IMR-90 (cell line): ENCODE measurements at regions not wholly inside any gene's neighbourhood (a gene's known extent, or its start where the extent isn't known, plus 50 kb on each side); places are given as distances from the start of the nearest gene placed in this dataset.

Experiments used
- ATAC-seq: fragments of 200-7000 bp; cut with Tn5 transposase; 2 replicates; pipeline ENCODE4 v1.9.1; 2020; ENCODE audit warnings: low read depth, mild to moderate bottlenecking, moderate library complexity
- BruUV-seq: library from RNA; stranded (reverse); fragments of 400-500 nt; replicated peaks from 2 replicates; lab custom pipeline; 2021; lab: Mats Ljungman, UMichigan
- CTCF ChIA-PET: fragments of 300-600 bp; formaldehyde crosslinking; extraction: SDS; loops from one replicate; lab custom pipeline; 2021; ENCODE audit warnings: antibody characterized with exemption; lab: Yijun Ruan, JAX
- POLR2A ChIA-PET: fragments of 300-600 bp; sonication (Branson Sonifier 250); formaldehyde crosslinking; loops from one replicate; lab custom pipeline; 2022; ENCODE audit warnings: antibody characterized with exemption; ENCODE audit not compliant: unreplicated experiment; lab: Charles Lee
- DNase-seq: peaks from one replicate; pipeline ENCODE4 v3.0.0; 2013
- H2AFZ ChIP-seq: replicated peaks from 2 replicates; pipeline ENCODE3; 2013; ENCODE audit warnings: low read length, mild to moderate bottlenecking; ENCODE audit not compliant: poor library complexity
- H2AK5ac ChIP-seq: 2 replicates; pipeline ENCODE4 v1.6.1; 2013; ENCODE audit warnings: low read depth, low read length, inconsistent platforms
- H2AK9ac ChIP-seq: replicated peaks from 2 replicates; pipeline ENCODE3; 2013; ENCODE audit warnings: mild to moderate bottlenecking, low read depth, low read length, moderate library complexity; ENCODE audit not compliant: poor library complexity
- H2BK120ac ChIP-seq: 2 replicates; pipeline ENCODE4 v1.6.1; 2013; ENCODE audit warnings: low read depth, low read length, inconsistent platforms
- H2BK15ac ChIP-seq: 3 replicates; pipeline ENCODE4 v1.6.1; 2013; ENCODE audit warnings: low read depth, low read length, inconsistent platforms
- H2BK20ac ChIP-seq: 2 replicates; pipeline ENCODE4 v1.6.1; 2013; ENCODE audit warnings: low read depth, mild to moderate bottlenecking, inconsistent platforms, low read length, moderate library complexity
- H2BK5ac ChIP-seq: 2 replicates; pipeline ENCODE4 v1.6.1; 2013; ENCODE audit warnings: mild to moderate bottlenecking, low read depth, low read length, inconsistent platforms; ENCODE audit not compliant: poor library complexity, severe bottlenecking
- H3K14ac ChIP-seq: replicated peaks from 2 replicates; pipeline ENCODE4 v1.6.1; 2013; ENCODE audit warnings: low read depth, low read length, inconsistent platforms
- H3K18ac ChIP-seq: 2 replicates; pipeline ENCODE4 v1.6.1; 2013; ENCODE audit warnings: low read depth, low read length, control low read depth
- H3K23ac ChIP-seq: 2 replicates; pipeline ENCODE4 v1.6.1; 2013; ENCODE audit warnings: low read depth, low read length, inconsistent platforms
- H3K27ac ChIP-seq: 2 replicates; pipeline ENCODE4 v1.5.1; 2013; ENCODE audit warnings: mild to moderate bottlenecking, control low read depth, low read length; ENCODE audit not compliant: insufficient read depth
- H3K27me3 ChIP-seq: 2 replicates; pipeline ENCODE4 v1.6.1; 2013; ENCODE audit warnings: low read length; ENCODE audit not compliant: control insufficient read depth, insufficient read depth
- H3K36me3 ChIP-seq: 2 replicates; pipeline ENCODE4 v1.6.1; 2013; ENCODE audit warnings: low read length, mixed read lengths; ENCODE audit not compliant: control insufficient read depth, insufficient read depth
- H3K4ac ChIP-seq: 2 replicates; pipeline ENCODE4 v1.6.1; 2013; ENCODE audit warnings: low read depth, low read length, inconsistent platforms
- H3K4me1 ChIP-seq: 2 replicates; pipeline ENCODE4 v1.6.1; 2013; ENCODE audit warnings: low read length, mixed read lengths; ENCODE audit not compliant: control insufficient read depth, insufficient read depth
- H3K4me2 ChIP-seq: 2 replicates; pipeline ENCODE4 v1.6.1; 2013; ENCODE audit warnings: low read depth, mild to moderate bottlenecking, control low read depth, low read length, moderate library complexity
- H3K4me3 ChIP-seq: 2 replicates; pipeline ENCODE4 v1.5.1; 2013; ENCODE audit warnings: low read depth, mild to moderate bottlenecking, control low read depth, low read length, moderate library complexity; ENCODE audit not compliant: insufficient read depth
- H3K56ac ChIP-seq: 2 replicates; pipeline ENCODE4 v1.6.1; 2013; ENCODE audit warnings: low read length, inconsistent platforms; ENCODE audit not compliant: insufficient read depth; ENCODE audit errors: extremely low read depth
- H3K79me1 ChIP-seq, 2 experiments: 2 replicates each; pipeline ENCODE4 v1.6.1; 2013; ENCODE audit warnings: low read length in 2 of 2, inconsistent platforms in 1 of 2, low read depth in 1 of 2
- H3K9ac ChIP-seq: 2 replicates; pipeline ENCODE4 v1.6.1; 2013; ENCODE audit warnings: low read depth, low read length, control low read depth
- H3K9me1 ChIP-seq: 2 replicates; pipeline ENCODE4 v1.6.1; 2013; ENCODE audit warnings: low read length, inconsistent platforms; ENCODE audit not compliant: insufficient read depth
- H3K9me3 ChIP-seq: 2 replicates; pipeline ENCODE4 v1.6.1; 2013; ENCODE audit warnings: low read length; ENCODE audit not compliant: control insufficient read depth, insufficient read depth
- H4K20me1 ChIP-seq: 2 replicates; pipeline ENCODE4 v1.6.1; 2013; ENCODE audit warnings: low read length, inconsistent platforms; ENCODE audit not compliant: insufficient read depth
- H4K5ac ChIP-seq: 2 replicates; pipeline ENCODE4 v1.6.1; 2013; ENCODE audit warnings: mild to moderate bottlenecking, low read depth, low read length, control low read depth
- H4K8ac ChIP-seq, 2 experiments: 2 replicates each; pipeline ENCODE4 v1.6.1; 2013; ENCODE audit warnings: low read depth in 2 of 2, low read length in 2 of 2, control low read depth in 1 of 2, inconsistent platforms in 1 of 2
- H4K91ac ChIP-seq: 2 replicates; pipeline ENCODE4 v1.6.1; 2013; ENCODE audit warnings: low read depth, low read length, inconsistent platforms; ENCODE audit not compliant: insufficient read depth
- MAFK ChIP-seq: IDR thresholded peaks from 2 replicates; pipeline ENCODE4 v1.6.1; 2012; ENCODE audit warnings: low read depth, low read length, improper control_type of control experiment
- NFE2L2 ChIP-seq: fragments of 150-350 bp; IDR thresholded peaks from 2 replicates; pipeline ENCODE4 v1.6.1; 2016; ENCODE audit warnings: low read depth, mild to moderate bottlenecking, low read length
- SMC3 ChIP-seq: fragments of 150-350 bp; IDR thresholded peaks from 2 replicates; pipeline ENCODE4 v1.6.1; 2016; ENCODE audit warnings: low read depth, mild to moderate bottlenecking, antibody characterized with exemption, low read length, moderate library complexity
- dilution Hi-C: fragments of 300-500 bp; cut with HindIII; formaldehyde crosslinking; loops from one replicate; pipeline ENCODE4 v1.14.3; 2018; ENCODE audit warnings: low sequenced_read_pairs; ENCODE audit not compliant: unreplicated experiment
- in situ Hi-C: fragments of 300-500 bp; cut with MboI; formaldehyde crosslinking; loops from 3 replicates; pipeline ENCODE4 v1.14.3; 2019; ENCODE audit warnings: low sequenced_read_pairs, inconsistent platforms, mixed read lengths
- intact Hi-C: fragments of 100-400 bp; cut with micrococcal nuclease; formaldehyde crosslinking; loops from 2 replicates; pipeline ENCODE4 v1.10.0; 2022
- TF ChIP-seq, protein P1 (sequence below): conservative IDR thresholded peaks from 2 replicates; pipeline ENCODE4 v1.5.1; 2012; ENCODE audit warnings: mild to moderate bottlenecking, low read depth, low read length, improper control_type of control experiment

DNA sequence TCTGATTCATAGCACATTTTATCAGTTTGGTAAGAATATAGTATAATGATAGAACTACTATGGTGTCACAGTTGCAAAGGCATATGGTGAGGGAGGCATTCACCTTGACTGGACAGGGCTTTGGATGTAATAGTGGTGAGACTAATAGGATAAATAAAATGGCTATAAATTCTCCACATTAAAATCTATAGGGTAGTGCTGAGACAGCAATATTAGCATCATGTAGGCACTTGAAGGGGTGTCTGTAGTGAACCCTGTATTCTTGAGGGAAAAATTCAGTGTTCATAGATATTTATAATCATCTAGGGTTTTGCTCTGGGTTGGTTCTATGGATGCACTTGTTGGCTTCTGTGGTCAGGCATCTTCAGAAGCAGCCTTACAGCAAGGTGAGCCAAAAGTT, 59.3 kb upstream of the ICA1 start:
- Histone ChIP-seq H3K27me3 (no peaks in the 10 kb centered on the region), H2BK15ac (no peak overlapping the region), H3K56ac (no peak overlapping the region), H3K23ac (no peak overlapping the region), H2AK9ac (no peak overlapping the region), H3K36me3 (no peaks in the 10 kb centered on the region), H3K9me1 (no peaks in the 10 kb centered on the region), H2BK20ac (no peak overlapping the region), H3K18ac (no peak overlapping the region), H2AK5ac (no peak overlapping the region), H3K4ac (no peak overlapping the region), H4K8ac (no peak overlapping the region), H2BK5ac (no peak overlapping the region), H3K4me3 (no peak overlapping the region), H4K91ac (no peak overlapping the region), H4K20me1 (no peaks in the 10 kb centered on the region), H3K79me1 (no peaks in the 10 kb centered on the region), H4K5ac (no peak overlapping the region), H3K9ac (no peak overlapping the region), H3K9me3 (peaks cover 19% of the 10 kb centered on the region), H3K14ac (no peak overlapping the region), H2BK120ac (no peak overlapping the region), H2AFZ (no peak overlapping the region), H3K4me2 (no peak overlapping the region), H3K27ac (no peak overlapping the region), H3K4me1 (no peaks in the 10 kb centered on the region)
- no peak for TF ChIP-seq SMC3
- peak; percentile 51 for TF ChIP-seq MAFK
- no peak for TF ChIP-seq NFE2L2
- TF ChIP-seq, protein P1, sequence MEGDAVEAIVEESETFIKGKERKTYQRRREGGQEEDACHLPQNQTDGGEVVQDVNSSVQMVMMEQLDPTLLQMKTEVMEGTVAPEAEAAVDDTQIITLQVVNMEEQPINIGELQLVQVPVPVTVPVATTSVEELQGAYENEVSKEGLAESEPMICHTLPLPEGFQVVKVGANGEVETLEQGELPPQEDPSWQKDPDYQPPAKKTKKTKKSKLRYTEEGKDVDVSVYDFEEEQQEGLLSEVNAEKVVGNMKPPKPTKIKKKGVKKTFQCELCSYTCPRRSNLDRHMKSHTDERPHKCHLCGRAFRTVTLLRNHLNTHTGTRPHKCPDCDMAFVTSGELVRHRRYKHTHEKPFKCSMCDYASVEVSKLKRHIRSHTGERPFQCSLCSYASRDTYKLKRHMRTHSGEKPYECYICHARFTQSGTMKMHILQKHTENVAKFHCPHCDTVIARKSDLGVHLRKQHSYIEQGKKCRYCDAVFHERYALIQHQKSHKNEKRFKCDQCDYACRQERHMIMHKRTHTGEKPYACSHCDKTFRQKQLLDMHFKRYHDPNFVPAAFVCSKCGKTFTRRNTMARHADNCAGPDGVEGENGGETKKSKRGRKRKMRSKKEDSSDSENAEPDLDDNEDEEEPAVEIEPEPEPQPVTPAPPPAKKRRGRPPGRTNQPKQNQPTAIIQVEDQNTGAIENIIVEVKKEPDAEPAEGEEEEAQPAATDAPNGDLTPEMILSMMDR, result no peak
- intact Hi-C loops (no loop called here), dilution Hi-C loops (no loop called here), in situ Hi-C loops (no loop called here)
- no peak for ATAC-seq
- no peak for DNase-seq
- BruUV-seq, result no TSS peak
- ChIA-PET CTCF (no interaction called here), POLR2A (no interaction called here)
